Rectal smooth muscle tissue (tissue), 1 donor: ENCODE measurements at regions not wholly inside any gene's neighbourhood (a gene's known extent, or its start where the extent isn't known, plus 50 kb on each side); places are given as distances from the start of the nearest gene placed in this dataset.

Experiments used
- H3K27ac ChIP-seq: one replicate; pipeline ENCODE4 v1.7.0; 2013; ENCODE audit warnings: low read depth, low read length, inconsistent platforms
- H3K27me3 ChIP-seq: one replicate; pipeline ENCODE4 v1.7.0; 2013; ENCODE audit warnings: low read length; ENCODE audit not compliant: control insufficient read depth, insufficient read depth
- H3K36me3 ChIP-seq: one replicate; pipeline ENCODE4 v1.7.0; 2013; ENCODE audit warnings: low read length; ENCODE audit not compliant: control insufficient read depth, insufficient read depth
- H3K4me1 ChIP-seq: one replicate; pipeline ENCODE4 v1.7.0; 2013; ENCODE audit warnings: low read length; ENCODE audit not compliant: control insufficient read depth, insufficient read depth
- H3K4me3 ChIP-seq: one replicate; pipeline ENCODE4 v1.7.0; 2013; ENCODE audit warnings: low read length
- H3K9ac ChIP-seq: one replicate; pipeline ENCODE4 v1.7.0; 2013; ENCODE audit warnings: low read length

- no peak overlapping the region for H3K4me3 ChIP-seq
- no peak overlapping the region for H3K27ac ChIP-seq
- H3K36me3 ChIP-seq: no peaks in the 10 kb centered on the region
- H3K4me1 ChIP-seq: no peaks in the 10 kb centered on the region
- no peak overlapping the region for H3K9ac ChIP-seq
- no peaks in the 10 kb centered on the region for H3K27me3 ChIP-seq
Measured at GRCh38 chr10:28733245-28733644, 55.9 kb downstream of the BAMBI start.

- Histone ChIP-seq H3K27ac (no peak overlapping the region), H3K27me3 (no peaks in the 10 kb centered on the region), H3K9ac (no peak overlapping the region), H3K4me1 (no peaks in the 10 kb centered on the region), H3K4me3 (no peak overlapping the region), H3K36me3 (no peaks in the 10 kb centered on the region)
Measured at GRCh38 chr10:28733647-28734046, 56.3 kb downstream of the BAMBI start.

- Histone ChIP-seq H3K27ac (no peak overlapping the region), H3K9ac (no peak overlapping the region), H3K27me3 (no peaks in the 10 kb centered on the region), H3K4me3 (no peak overlapping the region), H3K36me3 (no peaks in the 10 kb centered on the region), H3K4me1 (no peaks in the 10 kb centered on the region)
Measured at GRCh38 chr10:28734938-28735759, 57.8 kb downstream of the BAMBI start.

- H3K36me3 ChIP-seq: no peaks in the 10 kb centered on the region
- no peak overlapping the region for H3K9ac ChIP-seq
- H3K27me3 ChIP-seq: no peaks in the 10 kb centered on the region
- H3K27ac ChIP-seq: no peak overlapping the region
- H3K4me1 ChIP-seq: no peaks in the 10 kb centered on the region
- H3K4me3 ChIP-seq: no peak overlapping the region
Measured at GRCh38 chr10:28737096-28737495, 59.8 kb downstream of the BAMBI start.

- Histone ChIP-seq H3K27me3 (no peaks in the 10 kb centered on the region), H3K4me1 (no peaks in the 10 kb centered on the region), H3K9ac (no peak overlapping the region), H3K27ac (no peak overlapping the region), H3K4me3 (no peak overlapping the region), H3K36me3 (no peaks in the 10 kb centered on the region)
Measured at GRCh38 chr10:28738200-28738599, 60.9 kb downstream of the BAMBI start.

GRCh38 chr10:28743576-28743975 is 66.3 kb downstream of the BAMBI start:
- no peaks in the 10 kb centered on the region for H3K36me3 ChIP-seq
- H3K4me1 ChIP-seq: no peaks in the 10 kb centered on the region
- no peaks in the 10 kb centered on the region for H3K27me3 ChIP-seq
- H3K27ac ChIP-seq: no peak overlapping the region
- no peak overlapping the region for H3K4me3 ChIP-seq
- H3K9ac ChIP-seq: no peak overlapping the region

GRCh38 chr10:28744069-28744768 is 66.9 kb downstream of the BAMBI start:
- H3K4me1 ChIP-seq: no peaks in the 10 kb centered on the region
- no peak overlapping the region for H3K4me3 ChIP-seq
- no peaks in the 10 kb centered on the region for H3K27me3 ChIP-seq
- H3K27ac ChIP-seq: no peak overlapping the region
- no peaks in the 10 kb centered on the region for H3K36me3 ChIP-seq
- H3K9ac ChIP-seq: no peak overlapping the region

- Histone ChIP-seq H3K4me1 (no peaks in the 10 kb centered on the region), H3K36me3 (no peaks in the 10 kb centered on the region), H3K27ac (no peak overlapping the region), H3K4me3 (no peak overlapping the region), H3K9ac (no peak overlapping the region), H3K27me3 (no peaks in the 10 kb centered on the region)
Measured at GRCh38 chr10:28754930-28755718, 77.8 kb downstream of the BAMBI start.

- Histone ChIP-seq H3K27me3 (no peaks in the 10 kb centered on the region), H3K4me3 (no peak overlapping the region), H3K36me3 (no peaks in the 10 kb centered on the region), H3K9ac (no peak overlapping the region), H3K4me1 (no peaks in the 10 kb centered on the region), H3K27ac (no peak overlapping the region)
Measured at GRCh38 chr10:28761084-28761846, 83.9 kb downstream of the BAMBI start.

- Histone ChIP-seq H3K4me1 (no peaks in the 10 kb centered on the region), H3K9ac (no peak overlapping the region), H3K27ac (no peak overlapping the region), H3K27me3 (no peaks in the 10 kb centered on the region), H3K4me3 (no peak overlapping the region), H3K36me3 (no peaks in the 10 kb centered on the region)
Measured at GRCh38 chr10:28763471-28764170, 86.3 kb downstream of the BAMBI start.

GRCh38 chr10:28765641-28766040 is 88.3 kb downstream of the BAMBI start:
- H3K27me3 ChIP-seq: no peaks in the 10 kb centered on the region
- H3K4me3 ChIP-seq: no peak overlapping the region
- H3K36me3 ChIP-seq: no peaks in the 10 kb centered on the region
- no peak overlapping the region for H3K27ac ChIP-seq
- H3K4me1 ChIP-seq: no peaks in the 10 kb centered on the region
- H3K9ac ChIP-seq: no peak overlapping the region
